ENCODE measurements at regions not wholly inside any gene's neighbourhood (a gene's known extent, or its start where the extent isn't known, plus 50 kb on each side); places are given as distances from the start of the nearest gene placed in this dataset.

DNA sequence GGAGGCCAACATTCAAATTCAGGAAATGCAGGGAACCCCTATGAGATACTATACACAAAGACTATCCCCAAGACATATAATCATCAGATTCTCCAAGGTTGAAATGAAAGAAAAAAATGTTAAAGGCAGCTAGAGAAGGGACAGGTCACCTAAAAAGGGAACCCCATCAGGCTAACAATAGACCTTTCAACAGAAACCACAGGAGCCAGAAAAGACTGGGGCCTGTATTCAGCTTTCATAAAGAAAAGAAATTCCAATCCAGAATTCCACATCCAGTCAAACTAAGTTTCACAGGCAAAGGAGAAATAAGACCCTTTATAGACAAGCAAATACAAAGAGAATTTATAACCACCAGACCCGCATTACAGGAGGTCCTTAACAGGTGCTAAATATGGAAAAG lies 1703.6 kb upstream of the PRR20A start:
- H3K4me3 ChIP-seq (ENCODE audit: control insufficient read depth, low read depth, low read length): no peak overlapping the region
- TF ChIP-seq, protein P1, sequence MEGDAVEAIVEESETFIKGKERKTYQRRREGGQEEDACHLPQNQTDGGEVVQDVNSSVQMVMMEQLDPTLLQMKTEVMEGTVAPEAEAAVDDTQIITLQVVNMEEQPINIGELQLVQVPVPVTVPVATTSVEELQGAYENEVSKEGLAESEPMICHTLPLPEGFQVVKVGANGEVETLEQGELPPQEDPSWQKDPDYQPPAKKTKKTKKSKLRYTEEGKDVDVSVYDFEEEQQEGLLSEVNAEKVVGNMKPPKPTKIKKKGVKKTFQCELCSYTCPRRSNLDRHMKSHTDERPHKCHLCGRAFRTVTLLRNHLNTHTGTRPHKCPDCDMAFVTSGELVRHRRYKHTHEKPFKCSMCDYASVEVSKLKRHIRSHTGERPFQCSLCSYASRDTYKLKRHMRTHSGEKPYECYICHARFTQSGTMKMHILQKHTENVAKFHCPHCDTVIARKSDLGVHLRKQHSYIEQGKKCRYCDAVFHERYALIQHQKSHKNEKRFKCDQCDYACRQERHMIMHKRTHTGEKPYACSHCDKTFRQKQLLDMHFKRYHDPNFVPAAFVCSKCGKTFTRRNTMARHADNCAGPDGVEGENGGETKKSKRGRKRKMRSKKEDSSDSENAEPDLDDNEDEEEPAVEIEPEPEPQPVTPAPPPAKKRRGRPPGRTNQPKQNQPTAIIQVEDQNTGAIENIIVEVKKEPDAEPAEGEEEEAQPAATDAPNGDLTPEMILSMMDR (conservative IDR thresholded peaks at IDR 0.05; ENCODE audit: control insufficient read depth, insufficient read depth, low read depth, low read length): no peak
- no peak for DNase-seq (ENCODE audit: low read depth)

DNA sequence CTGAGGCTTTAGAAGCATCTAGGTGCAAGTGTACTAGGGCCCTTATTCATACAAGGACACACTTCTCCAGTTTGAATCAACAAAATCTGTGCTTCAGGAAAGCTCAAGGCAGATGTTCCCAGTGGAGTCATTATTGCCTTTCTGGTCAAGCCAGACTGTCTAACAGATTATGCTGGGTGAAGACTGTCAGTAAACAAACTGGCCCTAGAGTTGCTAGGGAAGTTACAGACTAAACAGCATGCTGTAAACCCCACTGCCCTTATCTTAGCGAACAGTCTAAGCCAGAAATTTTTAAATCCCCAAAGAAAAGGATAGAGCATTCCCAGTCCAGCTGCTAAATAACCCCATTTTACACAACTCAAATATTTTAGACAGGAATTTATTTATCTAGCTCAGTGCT lies 1701.3 kb upstream of the PRR20A start:
- no peak overlapping the region for H3K4me3 ChIP-seq (ENCODE audit: control insufficient read depth, low read depth, low read length)
- DNase-seq (ENCODE audit: low read depth): no peak
- TF ChIP-seq, protein P1 (conservative IDR thresholded peaks at IDR 0.05; ENCODE audit: control insufficient read depth, insufficient read depth, low read depth, low read length): no peak

DNA sequence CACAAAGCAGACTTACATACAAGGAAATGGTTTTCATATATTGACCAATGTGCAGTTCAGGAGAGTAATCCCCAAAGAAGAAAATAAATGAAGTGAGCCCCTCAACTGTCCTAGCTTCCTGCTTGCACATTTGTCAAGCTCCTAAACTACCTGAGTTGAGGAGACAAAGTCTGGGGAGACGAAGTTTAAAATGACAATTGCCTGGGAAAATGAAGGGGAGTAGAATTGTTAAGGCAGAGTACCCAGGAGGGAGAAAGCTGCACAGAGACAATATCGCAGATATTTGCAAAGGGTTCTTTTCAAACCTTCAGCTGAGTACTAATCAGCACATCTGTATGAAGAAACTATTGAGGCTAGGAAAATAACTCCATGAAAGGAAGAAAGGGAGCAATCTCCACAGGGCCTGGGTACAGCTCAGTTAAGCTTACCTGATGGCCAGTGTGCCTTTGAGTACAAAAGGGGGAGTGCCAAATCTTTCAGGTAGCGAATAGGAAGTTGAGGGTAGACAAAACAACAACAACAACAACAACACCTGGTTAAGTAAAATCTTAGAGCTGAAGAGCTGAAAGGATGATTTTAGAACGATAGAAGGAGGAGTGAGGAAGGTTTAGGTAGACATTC lies 1700.1 kb upstream of the PRR20A start:
- TF ChIP-seq, protein P1 (conservative IDR thresholded peaks at IDR 0.05; ENCODE audit: control insufficient read depth, insufficient read depth, low read depth, low read length): no peak
- H3K4me3 ChIP-seq (ENCODE audit: control insufficient read depth, low read depth, low read length): no peak overlapping the region
- DNase-seq (ENCODE audit: low read depth): no peak

DNA sequence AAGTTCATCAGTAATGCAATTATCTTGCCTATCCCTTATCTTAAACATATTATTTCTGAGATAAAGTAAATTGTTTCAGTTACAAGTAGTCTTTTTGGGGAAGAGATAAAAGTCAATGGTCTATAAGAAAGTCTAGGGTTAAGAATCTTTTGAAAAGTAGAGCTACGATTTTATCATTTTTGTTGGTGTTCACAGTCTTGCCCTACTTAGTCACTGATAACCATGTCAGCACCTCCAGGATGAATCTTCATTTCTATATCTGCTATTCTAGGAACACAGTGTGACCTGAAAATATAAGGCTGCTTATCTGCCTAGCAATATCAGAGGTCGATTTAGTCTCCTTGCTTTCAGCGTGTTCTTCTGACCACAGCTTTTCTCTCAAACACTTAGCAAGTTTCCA lies 1676.5 kb upstream of the PRR20A start:
- TF ChIP-seq, protein P1 (conservative IDR thresholded peaks at IDR 0.05; ENCODE audit: control insufficient read depth, insufficient read depth, low read depth, low read length): no peak
- H3K4me3 ChIP-seq (ENCODE audit: control insufficient read depth, low read depth, low read length): no peak overlapping the region
- no peak for DNase-seq (ENCODE audit: low read depth)

DNA sequence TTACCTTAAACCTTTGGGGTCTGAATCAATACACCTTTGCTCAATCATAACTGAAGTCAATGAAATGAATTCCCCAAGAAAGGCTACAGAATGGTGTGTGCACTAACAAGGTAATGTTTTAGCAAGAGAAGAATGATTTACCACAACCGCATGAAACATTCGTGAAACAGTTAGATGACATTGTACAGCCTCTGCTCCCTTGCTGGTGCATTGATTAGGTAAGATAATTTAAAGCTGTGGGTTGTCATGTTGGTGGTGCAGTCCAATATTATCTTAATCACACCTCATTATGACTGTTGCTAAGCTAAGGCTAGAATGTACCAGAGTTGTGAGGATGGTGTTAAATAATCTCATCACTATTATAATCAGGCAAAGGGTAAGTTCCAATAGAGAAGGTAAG lies 1673.2 kb upstream of the PRR20A start:
- no peak overlapping the region for H3K4me3 ChIP-seq (ENCODE audit: control insufficient read depth, low read depth, low read length)
- TF ChIP-seq, protein P1 (conservative IDR thresholded peaks at IDR 0.05; ENCODE audit: control insufficient read depth, insufficient read depth, low read depth, low read length): no peak
- no peak for DNase-seq (ENCODE audit: low read depth)

DNA sequence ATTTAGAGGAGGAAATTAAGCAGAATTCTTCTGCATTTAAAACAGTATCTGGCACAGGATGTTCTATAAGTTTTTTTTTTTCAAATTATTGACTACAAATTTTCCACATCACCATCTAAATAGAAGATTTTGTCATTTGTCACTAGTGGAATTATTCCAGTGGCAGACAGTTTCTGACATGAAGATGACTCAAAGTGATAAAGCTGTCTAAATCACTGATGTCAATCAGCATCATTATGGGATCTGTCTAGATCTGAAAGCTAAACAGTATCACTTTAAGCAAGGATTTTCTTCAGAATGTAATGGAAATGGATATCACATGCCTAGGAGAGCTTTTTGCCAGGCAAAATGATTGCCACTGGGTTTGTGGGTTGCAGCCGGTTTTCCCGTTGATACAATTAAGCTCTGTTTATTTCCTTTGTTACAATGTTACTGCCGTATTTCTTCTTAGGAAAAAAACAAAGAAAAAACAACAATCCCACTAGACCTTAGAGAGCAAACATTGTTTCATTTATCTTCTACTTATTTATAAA lies 1657.0 kb upstream of the PRR20A start:
- TF ChIP-seq, protein P1 (conservative IDR thresholded peaks at IDR 0.05; ENCODE audit: control insufficient read depth, insufficient read depth, low read depth, low read length): no peak
- DNase-seq (ENCODE audit: low read depth): no peak
- H3K4me3 ChIP-seq (ENCODE audit: control insufficient read depth, low read depth, low read length): no peak overlapping the region

Measured in fibroblast of mammary gland (primary cell).